Esophagus squamous epithelium (tissue), 4 donors: ENCODE measurements at regions not wholly inside any gene's neighbourhood (a gene's known extent, or its start where the extent isn't known, plus 50 kb on each side); places are given as distances from the start of the nearest gene placed in this dataset.

Source experiments
- CTCF ChIP-seq, 6 experiments: fragments of 450-650 bp in 4 of 6; fragments of 200-600 bp in 2 of 6; sonication (generic) in 2 of 6; IDR thresholded peaks; one replicate each; pipeline ENCODE4 v1.5.1; 2016 to 2019; ENCODE audit warnings: antibody characterized with exemption in 6 of 6, mild to moderate bottlenecking in 4 of 6, moderate library complexity in 4 of 6
- POLR2A ChIP-seq, 4 donors: fragments of 450-650 bp; IDR thresholded peaks; one replicate each; pipeline ENCODE4 v1.6.1; 2017; ENCODE audit warnings: antibody characterized with exemption in 4 of 4, mild to moderate bottlenecking in 4 of 4, moderate library complexity in 3 of 4

- TF ChIP-seq CTCF (IDR thresholded peaks at IDR 0.05) (no peak), POLR2A (IDR thresholded peaks at IDR 0.05) (no peak)
These were observed 207.0 kb downstream of the NAP1L3 start for GRCh38 chrX:93466383-93466782.
